Trophoblast cell (in vitro differentiated cells and primary cell): ENCODE measurements at regions not wholly inside any gene's neighbourhood (a gene's known extent, or its start where the extent isn't known, plus 50 kb on each side); places are given as distances from the start of the nearest gene placed in this dataset.

Source experiments
- DNase-seq, 2 donors: peaks; one replicate each; pipeline ENCODE4 v3.0.0-alpha.2; 2016
- H2AFZ ChIP-seq: 2 replicates; pipeline ENCODE4 v1.6.1; 2013; ENCODE audit warnings: low read length, moderate library complexity, mild to moderate bottlenecking; ENCODE audit not compliant: insufficient read depth, poor library complexity
- H2AK5ac ChIP-seq: 2 replicates; pipeline ENCODE4 v1.6.1; 2013; ENCODE audit warnings: mild to moderate bottlenecking, low read length
- H2BK120ac ChIP-seq: 2 replicates; pipeline ENCODE4 v1.6.1; 2013; ENCODE audit warnings: low read length, mild to moderate bottlenecking, moderate library complexity; ENCODE audit not compliant: insufficient read depth, poor library complexity
- H2BK12ac ChIP-seq: 2 replicates; pipeline ENCODE4 v1.6.1; 2013; ENCODE audit warnings: mild to moderate bottlenecking, low read length, moderate library complexity
- H2BK5ac ChIP-seq: 2 replicates; pipeline ENCODE4 v1.6.1; 2013; ENCODE audit warnings: low read length, low read depth, moderate library complexity, mild to moderate bottlenecking; ENCODE audit not compliant: poor library complexity
- H3K14ac ChIP-seq: 2 replicates; pipeline ENCODE4 v1.6.1; 2013; ENCODE audit warnings: mild to moderate bottlenecking, low read length
- H3K18ac ChIP-seq: 2 replicates; pipeline ENCODE4 v1.6.1; 2013; ENCODE audit warnings: mild to moderate bottlenecking, low read length
- H3K23ac ChIP-seq: 2 replicates; pipeline ENCODE4 v1.6.1; 2013; ENCODE audit warnings: low read length
- H3K27ac ChIP-seq: 2 replicates; pipeline ENCODE4 v1.5.1; 2013; ENCODE audit warnings: low read depth, mild to moderate bottlenecking, inconsistent platforms, low read length, moderate library complexity
- H3K27me3 ChIP-seq: 2 replicates; pipeline ENCODE4 v1.6.1; 2013; ENCODE audit warnings: inconsistent platforms, mild to moderate bottlenecking, low read length, moderate library complexity; ENCODE audit not compliant: insufficient read depth
- H3K36me3 ChIP-seq, 2 experiments: 1 replicate in 1 of 2; 2 replicates in 1 of 2; pipeline ENCODE4 v1.6.1; 2013; ENCODE audit warnings: low read length in 2 of 2, mild to moderate bottlenecking in 2 of 2, moderate library complexity in 1 of 2; ENCODE audit not compliant: insufficient read depth in 2 of 2, control insufficient read depth in 1 of 2
- H3K4ac ChIP-seq: 2 replicates; pipeline ENCODE4 v1.6.1; 2013; ENCODE audit warnings: low read depth, mild to moderate bottlenecking, low read length, moderate library complexity
- H3K4me1 ChIP-seq, 2 experiments: 1 replicate in 1 of 2; 2 replicates in 1 of 2; pipeline ENCODE4 v1.6.1; 2013; ENCODE audit warnings: low read length in 2 of 2, mild to moderate bottlenecking in 2 of 2, moderate library complexity in 1 of 2; ENCODE audit not compliant: insufficient read depth in 2 of 2, control insufficient read depth in 1 of 2
- H3K4me2 ChIP-seq: 2 replicates; pipeline ENCODE4 v1.6.1; 2013; ENCODE audit warnings: inconsistent platforms, mild to moderate bottlenecking, low read length, moderate library complexity
- H3K4me3 ChIP-seq: 2 replicates; pipeline ENCODE4 v1.5.1; 2013; ENCODE audit warnings: mild to moderate bottlenecking, low read depth, low read length, inconsistent platforms
- H3K79me1 ChIP-seq: one replicate; pipeline ENCODE4 v1.6.1; 2013; ENCODE audit warnings: low read length
- H3K79me2 ChIP-seq: 2 replicates; pipeline ENCODE4 v1.6.1; 2013; ENCODE audit warnings: low read length, mild to moderate bottlenecking; ENCODE audit not compliant: control insufficient read depth, insufficient read depth, poor library complexity
- H3K9ac ChIP-seq: 2 replicates; pipeline ENCODE4 v1.6.1; 2013; ENCODE audit warnings: mild to moderate bottlenecking, low read length
- H3K9me3 ChIP-seq: 2 replicates; pipeline ENCODE4 v1.6.1; 2013; ENCODE audit warnings: low read depth, mild to moderate bottlenecking, control low read depth, inconsistent platforms, low read length; ENCODE audit not compliant: insufficient read depth
- H4K12ac ChIP-seq: 2 replicates; pipeline ENCODE4 v1.6.1; 2013; ENCODE audit warnings: low read depth, mild to moderate bottlenecking, low read length, moderate library complexity
- H4K8ac ChIP-seq: 2 replicates; pipeline ENCODE4 v1.6.1; 2013; ENCODE audit warnings: low read depth, mild to moderate bottlenecking, low read length, moderate library complexity
- H4K91ac ChIP-seq: one replicate; pipeline ENCODE4 v1.6.1; 2013; ENCODE audit warnings: low read depth, mild to moderate bottlenecking, low read length, moderate library complexity
- WGBS: extraction: QIAGEN DNeasy Blood & Tissue Kit; methylation state at CpG from one replicate; pipeline ENCODE4 v1.1.7; 2013; ENCODE audit warnings: missing lambda C conversion rate; ENCODE audit not compliant: insufficient read length, insufficient coverage; ENCODE audit errors: extremely low coverage; 5-methylcytosine and 5-hydroxymethylcytosine counted together

- Histone ChIP-seq H3K4me2 (no peak overlapping the region), H3K4ac (no peak overlapping the region), H4K8ac (no peak overlapping the region), H3K18ac (no peak overlapping the region), H3K4me1 (no peaks in the 10 kb centered on the region), H2AK5ac (no peak overlapping the region), H3K9me3 (no peaks in the 10 kb centered on the region), H4K91ac (no peak overlapping the region), H2AFZ (no peak overlapping the region), H2BK12ac (no peak overlapping the region), H3K79me1 (no peaks in the 10 kb centered on the region), H3K4me3 (no peak overlapping the region), H3K27me3 (no peaks in the 10 kb centered on the region), H4K12ac (no peak overlapping the region), H2BK5ac (no peak overlapping the region), H3K14ac (no peak overlapping the region), H3K9ac (no peak overlapping the region), H3K36me3 (no peaks in the 10 kb centered on the region), H3K23ac (no peak overlapping the region), H2BK120ac (no peak overlapping the region), H3K79me2 (no peaks in the 10 kb centered on the region), H3K27ac (no peak overlapping the region)
- WGBS: no CpG with 5 or more reads among the region's 2 CpGs
- DNase-seq: no peak
Measured at GRCh38 chrX:139112432-139112831, 400.9 kb upstream of the FGF13 start.

- no peak overlapping the region for H2BK5ac ChIP-seq
- no peaks in the 10 kb centered on the region for H3K79me2 ChIP-seq
- H3K4me1 ChIP-seq: no peaks in the 10 kb centered on the region
- no peak overlapping the region for H3K9ac ChIP-seq
- H3K18ac ChIP-seq: no peak overlapping the region
- no peak overlapping the region for H3K4ac ChIP-seq
- no peaks in the 10 kb centered on the region for H3K36me3 ChIP-seq
- no peak overlapping the region for H4K12ac ChIP-seq
- no peak overlapping the region for H2BK120ac ChIP-seq
- no peak overlapping the region for H3K4me3 ChIP-seq
- no peak overlapping the region for H3K4me2 ChIP-seq
- no peaks in the 10 kb centered on the region for H3K79me1 ChIP-seq
- no peak overlapping the region for H3K27ac ChIP-seq
- no peak overlapping the region for H2BK12ac ChIP-seq
- no peak overlapping the region for H3K14ac ChIP-seq
- H2AFZ ChIP-seq: no peak overlapping the region
- no peak overlapping the region for H4K8ac ChIP-seq
- H2AK5ac ChIP-seq: no peak overlapping the region
- no peak overlapping the region for H4K91ac ChIP-seq
- H3K27me3 ChIP-seq: no peaks in the 10 kb centered on the region
- DNase-seq: peak in 1 of 2 donors; percentile 8
- H3K23ac ChIP-seq: no peak overlapping the region
- WGBS: no CpG with 5 or more reads among the region's 2 CpGs
- H3K9me3 ChIP-seq: no peaks in the 10 kb centered on the region
Measured at GRCh38 chrX:139106069-139106468, 394.6 kb upstream of the FGF13 start.

GRCh38 chrX:139094671-139095592, 383.4 kb upstream of the FGF13 start:
- no peak overlapping the region for H3K18ac ChIP-seq
- peak in 1 of 2 donors; percentile 12 for DNase-seq
- H3K14ac ChIP-seq: no peak overlapping the region
- no peak overlapping the region for H2BK5ac ChIP-seq
- H4K91ac ChIP-seq: no peak overlapping the region
- no peak overlapping the region for H4K8ac ChIP-seq
- H3K36me3 ChIP-seq: no peaks in the 10 kb centered on the region
- H2AK5ac ChIP-seq: no peak overlapping the region
- H3K79me1 ChIP-seq: no peaks in the 10 kb centered on the region
- no peak overlapping the region for H3K23ac ChIP-seq
- H2BK120ac ChIP-seq: no peak overlapping the region
- H3K9ac ChIP-seq: no peak overlapping the region
- peaks cover 0 to 4% of the 10 kb centered on the region in 2 experiments for H3K4me1 ChIP-seq
- H3K4me3 ChIP-seq: no peak overlapping the region
- H3K79me2 ChIP-seq: no peaks in the 10 kb centered on the region
- H3K4ac ChIP-seq: no peak overlapping the region
- H3K4me2 ChIP-seq: no peak overlapping the region
- H2AFZ ChIP-seq: no peak overlapping the region
- no peak overlapping the region for H3K27ac ChIP-seq
- no peaks in the 10 kb centered on the region for H3K9me3 ChIP-seq
- H3K27me3 ChIP-seq: no peaks in the 10 kb centered on the region
- no peak overlapping the region for H2BK12ac ChIP-seq
- H4K12ac ChIP-seq: no peak overlapping the region
- no CpG with 5 or more reads among the region's 6 CpGs for WGBS

- Histone ChIP-seq H3K18ac (no peak overlapping the region), H3K14ac (no peak overlapping the region), H3K4me1 (peaks cover 0 to 4% of the 10 kb centered on the region in 2 experiments), H2BK120ac (no peak overlapping the region), H3K79me1 (no peaks in the 10 kb centered on the region), H4K12ac (no peak overlapping the region), H2BK12ac (no peak overlapping the region), H3K27me3 (no peaks in the 10 kb centered on the region), H3K4me2 (no peak overlapping the region), H3K79me2 (no peaks in the 10 kb centered on the region), H3K23ac (no peak overlapping the region), H2AK5ac (no peak overlapping the region), H2BK5ac (no peak overlapping the region), H3K9me3 (no peaks in the 10 kb centered on the region), H3K27ac (no peak overlapping the region), H3K9ac (no peak overlapping the region), H4K8ac (no peak overlapping the region), H3K36me3 (no peaks in the 10 kb centered on the region), H2AFZ (no peak overlapping the region), H3K4me3 (no peak overlapping the region), H4K91ac (no peak overlapping the region), H3K4ac (no peak overlapping the region)
- no peak for DNase-seq
- no CpG with 5 or more reads among the region's 3 CpGs for WGBS
Measured at GRCh38 chrX:139093201-139093600, 381.7 kb upstream of the FGF13 start.
